ENCODE measurements at regions not wholly inside any gene's neighbourhood (a gene's known extent, or its start where the extent isn't known, plus 50 kb on each side); places are given as distances from the start of the nearest gene placed in this dataset.

DNA sequence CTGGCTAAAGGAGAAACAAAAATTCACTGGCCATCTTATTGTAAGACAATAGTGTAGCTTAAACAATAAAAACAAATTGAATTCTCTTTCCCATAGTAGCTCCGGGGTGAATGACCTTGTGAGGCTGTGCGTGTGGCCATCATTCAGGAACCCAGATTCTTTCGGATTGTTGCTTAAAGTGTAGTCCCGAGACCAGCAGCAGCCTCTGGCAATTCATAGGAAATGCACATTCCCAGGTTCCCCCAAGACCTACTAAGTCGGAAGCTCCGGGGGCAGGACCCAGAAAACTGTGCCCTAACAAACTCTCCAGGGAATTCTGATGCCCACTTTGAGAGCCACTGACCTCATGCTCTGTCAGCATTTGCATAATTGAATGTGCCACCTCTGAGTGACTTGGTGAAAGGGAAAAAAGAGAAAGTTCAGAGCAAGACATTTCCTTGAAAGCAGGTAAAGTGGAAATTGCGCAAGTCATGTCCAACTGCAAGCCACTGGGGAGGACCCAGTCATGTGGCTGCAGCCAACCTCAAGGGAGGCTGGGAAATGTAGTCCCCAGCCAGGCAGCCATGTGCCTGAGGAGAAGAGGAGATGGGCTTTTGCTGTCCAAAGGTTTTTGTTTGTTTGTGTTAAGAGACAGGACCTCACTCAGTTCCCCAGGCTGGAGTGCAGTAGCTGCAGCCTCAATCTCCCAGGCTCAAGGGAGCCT lies 50.7 kb upstream of the PNMA8B start:
- TF ChIP-seq CEBPB (IDR thresholded peaks at IDR 0.05) (peak; percentile 100), YY1 (IDR thresholded peaks at IDR 0.05; ENCODE audit: low read depth) (peak; percentile 93), ZBTB7A (IDR thresholded peaks at IDR 0.05; ENCODE audit: low read depth) (no peak), TCF12 (IDR thresholded peaks at IDR 0.05; ENCODE audit: low read depth) (no peak)
- TF ChIP-seq, protein P1, sequence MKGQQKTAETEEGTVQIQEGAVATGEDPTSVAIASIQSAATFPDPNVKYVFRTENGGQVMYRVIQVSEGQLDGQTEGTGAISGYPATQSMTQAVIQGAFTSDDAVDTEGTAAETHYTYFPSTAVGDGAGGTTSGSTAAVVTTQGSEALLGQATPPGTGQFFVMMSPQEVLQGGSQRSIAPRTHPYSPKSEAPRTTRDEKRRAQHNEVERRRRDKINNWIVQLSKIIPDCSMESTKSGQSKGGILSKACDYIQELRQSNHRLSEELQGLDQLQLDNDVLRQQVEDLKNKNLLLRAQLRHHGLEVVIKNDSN (IDR thresholded peaks at IDR 0.05) = peak; percentile 97
- TF ChIP-seq, protein P2, sequence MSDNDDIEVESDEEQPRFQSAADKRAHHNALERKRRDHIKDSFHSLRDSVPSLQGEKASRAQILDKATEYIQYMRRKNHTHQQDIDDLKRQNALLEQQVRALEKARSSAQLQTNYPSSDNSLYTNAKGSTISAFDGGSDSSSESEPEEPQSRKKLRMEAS (IDR thresholded peaks at IDR 0.05) = peak; percentile 53

DNA sequence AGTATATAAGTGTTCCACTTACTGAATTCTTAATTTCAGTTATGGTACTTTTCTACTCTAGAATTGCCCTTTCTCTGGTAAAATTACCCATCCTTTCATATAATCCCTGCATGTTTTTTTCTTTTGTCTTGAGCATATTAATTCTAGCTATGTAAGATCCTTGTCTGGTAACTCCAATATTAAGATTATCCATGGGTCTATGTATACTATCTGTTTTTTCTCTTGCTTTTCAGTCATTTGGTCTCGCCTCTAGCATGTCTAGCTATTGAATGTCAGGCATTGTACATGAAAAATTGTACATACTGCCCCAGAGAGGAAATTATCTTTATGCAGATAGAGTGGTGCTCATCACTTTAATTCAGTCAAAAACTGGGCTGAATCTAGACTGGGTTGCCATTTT lies 50.4 kb upstream of the CALM3 start:
- TF ChIP-seq EGR1 (IDR thresholded peaks at IDR 0.05) (no peak), TEAD4 (IDR thresholded peaks at IDR 0.05) (no peak), RAD21 (IDR thresholded peaks at IDR 0.05; ENCODE audit: low read depth) (no peak), CEBPB (IDR thresholded peaks at IDR 0.05) (no peak), FOXM1 (IDR thresholded peaks at IDR 0.05; ENCODE audit: borderline replicate concordance, low read depth) (no peak), YY1 (IDR thresholded peaks at IDR 0.05; ENCODE audit: low read depth) (no peak)
- TF ChIP-seq, protein P3, sequence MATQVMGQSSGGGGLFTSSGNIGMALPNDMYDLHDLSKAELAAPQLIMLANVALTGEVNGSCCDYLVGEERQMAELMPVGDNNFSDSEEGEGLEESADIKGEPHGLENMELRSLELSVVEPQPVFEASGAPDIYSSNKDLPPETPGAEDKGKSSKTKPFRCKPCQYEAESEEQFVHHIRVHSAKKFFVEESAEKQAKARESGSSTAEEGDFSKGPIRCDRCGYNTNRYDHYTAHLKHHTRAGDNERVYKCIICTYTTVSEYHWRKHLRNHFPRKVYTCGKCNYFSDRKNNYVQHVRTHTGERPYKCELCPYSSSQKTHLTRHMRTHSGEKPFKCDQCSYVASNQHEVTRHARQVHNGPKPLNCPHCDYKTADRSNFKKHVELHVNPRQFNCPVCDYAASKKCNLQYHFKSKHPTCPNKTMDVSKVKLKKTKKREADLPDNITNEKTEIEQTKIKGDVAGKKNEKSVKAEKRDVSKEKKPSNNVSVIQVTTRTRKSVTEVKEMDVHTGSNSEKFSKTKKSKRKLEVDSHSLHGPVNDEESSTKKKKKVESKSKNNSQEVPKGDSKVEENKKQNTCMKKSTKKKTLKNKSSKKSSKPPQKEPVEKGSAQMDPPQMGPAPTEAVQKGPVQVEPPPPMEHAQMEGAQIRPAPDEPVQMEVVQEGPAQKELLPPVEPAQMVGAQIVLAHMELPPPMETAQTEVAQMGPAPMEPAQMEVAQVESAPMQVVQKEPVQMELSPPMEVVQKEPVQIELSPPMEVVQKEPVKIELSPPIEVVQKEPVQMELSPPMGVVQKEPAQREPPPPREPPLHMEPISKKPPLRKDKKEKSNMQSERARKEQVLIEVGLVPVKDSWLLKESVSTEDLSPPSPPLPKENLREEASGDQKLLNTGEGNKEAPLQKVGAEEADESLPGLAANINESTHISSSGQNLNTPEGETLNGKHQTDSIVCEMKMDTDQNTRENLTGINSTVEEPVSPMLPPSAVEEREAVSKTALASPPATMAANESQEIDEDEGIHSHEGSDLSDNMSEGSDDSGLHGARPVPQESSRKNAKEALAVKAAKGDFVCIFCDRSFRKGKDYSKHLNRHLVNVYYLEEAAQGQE (IDR thresholded peaks at IDR 0.05; ENCODE audit: low read depth) = no peak
- TF ChIP-seq, protein P1 (IDR thresholded peaks at IDR 0.05) = no peak

DNA sequence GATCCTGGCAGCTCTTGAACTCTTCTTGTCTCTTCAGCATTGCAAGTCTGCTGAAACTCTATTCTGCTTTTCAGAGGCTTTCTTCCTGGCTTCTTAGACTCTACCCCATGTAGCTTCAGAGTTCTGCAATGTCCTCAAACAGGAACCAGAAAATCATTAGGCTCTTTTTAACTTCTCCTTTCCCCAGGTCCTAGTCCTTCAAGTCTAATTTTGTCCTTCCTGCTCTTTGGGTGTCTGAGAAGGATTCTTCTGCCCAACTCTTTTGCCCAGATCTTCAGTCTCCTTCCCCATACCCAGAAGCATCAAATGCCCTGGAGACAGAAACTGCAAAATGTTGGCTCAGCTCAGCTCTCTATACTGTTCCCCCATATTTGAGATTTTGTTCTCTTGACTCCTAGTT lies 50.0 kb upstream of the CALM3 start:
- TF ChIP-seq TCF12 (IDR thresholded peaks at IDR 0.05; ENCODE audit: low read depth) (no peak), EGR1 (IDR thresholded peaks at IDR 0.05) (no peak), TEAD4 (IDR thresholded peaks at IDR 0.05) (no peak), YY1 (IDR thresholded peaks at IDR 0.05; ENCODE audit: low read depth) (no peak), ZBTB7A (IDR thresholded peaks at IDR 0.05; ENCODE audit: low read depth) (no peak), CREB1 (IDR thresholded peaks at IDR 0.05; ENCODE audit: low read depth) (no peak), CEBPB (IDR thresholded peaks at IDR 0.05) (no peak), FOXM1 (IDR thresholded peaks at IDR 0.05; ENCODE audit: borderline replicate concordance, low read depth) (no peak), NFIC (IDR thresholded peaks at IDR 0.05) (no peak), EP300 (IDR thresholded peaks at IDR 0.05; ENCODE audit: borderline replicate concordance) (no peak), TAF1 (IDR thresholded peaks at IDR 0.05; ENCODE audit: low read depth) (no peak), RAD21 (IDR thresholded peaks at IDR 0.05; ENCODE audit: low read depth) (no peak)
- TF ChIP-seq, protein P3 (IDR thresholded peaks at IDR 0.05; ENCODE audit: low read depth) = no peak
- TF ChIP-seq, protein P2 (IDR thresholded peaks at IDR 0.05) = no peak
- TF ChIP-seq, protein P1 (IDR thresholded peaks at IDR 0.05) = no peak
